AG09309 (cell line): ENCODE measurements at regions not wholly inside any gene's neighbourhood (a gene's known extent, or its start where the extent isn't known, plus 50 kb on each side); places are given as distances from the start of the nearest gene placed in this dataset.

Source experiments
- DNase-seq: peaks from one replicate; pipeline ENCODE4 v3.0.0-alpha.2; 2010; ENCODE audit warnings: low read depth
- H3K4me3 ChIP-seq: 2 replicates; pipeline ENCODE4 v1.5.1; 2011; ENCODE audit warnings: mild to moderate bottlenecking, low read depth, low read length, moderate library complexity; ENCODE audit not compliant: control insufficient read depth
- CTCF ChIP-seq: IDR thresholded peaks from 2 replicates; pipeline ENCODE4 v1.5.1; 2011; ENCODE audit warnings: mild to moderate bottlenecking, low read depth, low read length, inconsistent platforms; ENCODE audit not compliant: insufficient read depth, control insufficient read depth; ENCODE audit errors: missing control alignments

- DNase-seq = no peak
- no peak for TF ChIP-seq CTCF
- no peak overlapping the region for H3K4me3 ChIP-seq
These were observed 364.0 kb downstream of the MN1 start for GRCh38 chr22:27437570-27437969.

GRCh38 chr22:27438271-27438980 lies 363.1 kb downstream of the MN1 start:
- no peak for TF ChIP-seq CTCF
- no peak overlapping the region for H3K4me3 ChIP-seq
- DNase-seq = no peak

- TF ChIP-seq CTCF = no peak
- no peak for DNase-seq
- no peak overlapping the region for H3K4me3 ChIP-seq
These were observed 362.4 kb downstream of the MN1 start for GRCh38 chr22:27439131-27439530.

- no peak overlapping the region for H3K4me3 ChIP-seq
- no peak for TF ChIP-seq CTCF
- DNase-seq = no peak
These were observed 361.2 kb downstream of the MN1 start for GRCh38 chr22:27440304-27440865.

- H3K4me3 ChIP-seq = no peak overlapping the region
- TF ChIP-seq CTCF = no peak
- DNase-seq = no peak
These were observed 359.7 kb downstream of the MN1 start for GRCh38 chr22:27441706-27442475.

- no peak for DNase-seq
- no peak for TF ChIP-seq CTCF
- H3K4me3 ChIP-seq = no peak overlapping the region
These were observed 358.2 kb downstream of the MN1 start for GRCh38 chr22:27443306-27443705.
